SK-N-MC (cell line): ENCODE measurements at regions not wholly inside any gene's neighbourhood (a gene's known extent, or its start where the extent isn't known, plus 50 kb on each side); places are given as distances from the start of the nearest gene placed in this dataset.
"Not testable (repeated sequence)": the region's sequence is repeated elsewhere in the genome, so short reads cannot be mapped to it uniquely, and the experiment has no call there.

Experiments used
- DNase-seq: peaks from one replicate; pipeline ENCODE4 v3.0.0-alpha.2; 2011; ENCODE audit warnings: low read depth, low spot score
- H3K27ac ChIP-seq: fragments of 200-600 bp; sonication (generic); 2 replicates; pipeline ENCODE4 v1.5.1; 2016; ENCODE audit warnings: mixed run types
- H3K36me3 ChIP-seq: fragments of 200-600 bp; sonication (generic); 2 replicates; pipeline ENCODE4 v1.6.1; 2017; ENCODE audit warnings: antibody characterized with exemption, low read length, mixed read lengths; ENCODE audit not compliant: insufficient read depth
- H3K4me3 ChIP-seq: fragments of 200-600 bp; sonication (generic); 2 replicates; pipeline ENCODE4 v1.5.1; 2016
- H3K9ac ChIP-seq: fragments of 200-600 bp; sonication (generic); 2 replicates; pipeline ENCODE4 v1.8.0; 2017; ENCODE audit warnings: mixed run types, mixed read lengths; ENCODE audit not compliant: insufficient read length
- H3K9me3 ChIP-seq: fragments of 200-600 bp; sonication (generic); 2 replicates; pipeline ENCODE4 v1.6.1; 2017; ENCODE audit warnings: low read depth, mild to moderate bottlenecking, antibody characterized with exemption, low read length, moderate library complexity, mixed read lengths
- EZH2 ChIP-seq: fragments of 200-600 bp; sonication (generic); IDR thresholded peaks from one replicate; pipeline ENCODE4 v1.6.1; 2017; ENCODE audit warnings: antibody characterized with exemption
- FOXP2 ChIP-seq: optimal IDR thresholded peaks from 2 replicates; pipeline ENCODE3; 2011; ENCODE audit warnings: mild to moderate bottlenecking, moderate library complexity; ENCODE audit not compliant: insufficient read depth; ENCODE audit errors: extremely low read length, control extremely low read depth
- POLR2AphosphoS5 ChIP-seq: IDR thresholded peaks from 2 replicates; pipeline ENCODE4 v1.6.1; 2012; ENCODE audit warnings: mild to moderate bottlenecking, low read depth, low read length, borderline replicate concordance

DNA sequence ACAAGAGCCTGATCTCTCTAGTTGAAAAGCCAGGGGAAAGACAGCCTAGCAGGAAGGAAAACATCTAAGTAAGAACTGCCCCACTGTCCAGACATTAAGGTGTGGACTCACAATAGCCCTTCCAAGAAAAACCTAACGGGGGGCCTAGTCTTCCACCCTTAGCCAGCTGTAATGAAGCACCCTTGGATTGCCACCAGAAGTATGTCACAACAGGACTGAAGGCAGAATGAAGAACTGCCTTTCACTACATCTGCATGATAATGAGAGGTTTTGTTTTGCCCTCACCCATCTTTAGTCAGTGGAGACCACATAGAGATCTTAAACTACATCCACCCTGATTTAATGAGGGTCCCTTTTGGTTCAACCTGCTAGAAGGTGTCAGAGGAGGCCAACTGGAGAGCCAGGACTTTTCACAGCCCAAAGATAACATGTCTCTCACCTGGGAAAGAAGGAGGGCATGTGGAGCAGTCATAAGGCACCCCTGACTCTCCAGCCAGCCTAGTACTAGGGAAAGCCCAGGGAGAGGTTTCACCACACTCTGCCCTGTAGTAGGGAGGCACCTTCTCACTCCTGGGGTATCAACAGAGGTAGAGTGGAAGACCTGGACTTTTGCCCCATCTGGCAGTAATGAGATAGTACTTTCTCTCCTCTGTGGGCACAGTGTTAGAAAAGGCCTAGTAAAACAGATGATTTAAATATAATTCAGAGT is 1017.4 kb upstream of the MANEA start:
- no peak for TF ChIP-seq POLR2AphosphoS5
- no peak for TF ChIP-seq FOXP2
- TF ChIP-seq EZH2 = no peak
- DNase-seq = no peak
- no peak overlapping the region for H3K9ac ChIP-seq
- no peaks in the 10 kb centered on the region for H3K36me3 ChIP-seq
- H3K27ac ChIP-seq = no peak overlapping the region
- H3K4me3 ChIP-seq = no peak overlapping the region
- H3K9me3 ChIP-seq = no peaks in the 10 kb centered on the region

DNA sequence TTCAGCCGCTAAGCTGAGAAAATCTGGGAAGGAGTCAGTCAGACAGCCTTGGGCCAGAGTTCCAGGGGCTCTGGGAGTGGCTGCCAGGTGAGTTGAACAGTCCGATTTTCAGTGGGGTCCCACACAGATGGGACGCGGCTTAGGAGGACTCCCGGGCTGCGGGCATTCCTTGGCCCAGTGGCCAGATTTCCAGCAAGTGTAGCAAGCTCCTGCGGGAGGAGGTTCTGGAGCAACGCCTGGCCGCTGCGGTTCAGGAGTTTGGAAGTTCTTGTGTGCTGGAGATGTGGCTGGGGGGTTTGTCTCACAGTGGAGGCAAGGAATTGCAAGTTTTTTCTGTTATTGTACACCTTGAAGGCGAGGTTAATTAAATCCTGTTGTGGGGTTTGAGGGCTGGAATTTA is 1020.1 kb upstream of the MANEA start:
- not testable (repeated sequence) for DNase-seq, H3K9ac ChIP-seq, H3K9me3 ChIP-seq, H3K36me3 ChIP-seq, H3K4me3 ChIP-seq, H3K27ac ChIP-seq

DNA sequence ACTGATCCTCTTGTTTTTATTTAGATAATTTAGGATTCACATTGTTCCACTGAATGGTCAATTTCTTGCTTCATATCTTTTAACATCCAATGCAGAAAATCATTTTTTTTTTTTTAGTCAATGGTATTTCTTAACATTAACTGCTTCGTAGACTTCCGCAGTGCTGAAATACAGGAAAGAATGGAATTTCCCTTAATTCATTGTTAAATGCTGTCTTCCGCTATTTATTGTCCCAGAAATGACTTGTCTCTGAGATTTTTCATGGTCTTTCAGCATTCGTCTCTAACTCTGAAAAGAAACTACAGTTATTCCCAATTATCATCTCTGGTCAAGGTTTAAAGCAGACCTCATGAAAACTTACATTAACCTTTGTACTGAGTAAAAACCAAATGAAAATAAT is 1029.1 kb upstream of the MANEA start:
- TF ChIP-seq EZH2 (no peak), FOXP2 (no peak), POLR2AphosphoS5 (no peak)
- H3K4me3 ChIP-seq = no peak overlapping the region
- no peak overlapping the region for H3K9ac ChIP-seq
- no peak overlapping the region for H3K27ac ChIP-seq
- H3K36me3 ChIP-seq = no peaks in the 10 kb centered on the region
- H3K9me3 ChIP-seq = no peaks in the 10 kb centered on the region
- no peak for DNase-seq

DNA sequence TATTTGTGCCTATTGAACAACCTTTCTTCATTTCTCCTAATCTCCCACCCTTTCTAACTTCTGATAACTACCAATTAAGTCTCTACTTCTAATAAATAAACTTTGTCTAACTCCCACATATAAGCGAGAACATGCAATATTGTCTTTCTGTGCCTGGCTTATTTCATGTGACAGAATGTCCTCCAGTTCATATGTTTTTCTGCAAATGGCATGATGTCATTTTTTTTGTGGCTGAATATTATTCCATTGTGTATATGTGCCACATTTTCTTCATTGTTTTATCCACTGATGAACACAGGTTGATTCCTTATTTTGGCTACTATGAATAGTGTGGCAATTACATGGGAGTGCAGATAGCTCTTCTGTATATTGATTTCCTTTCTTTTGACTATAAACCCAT is 1041.5 kb upstream of the MANEA start:
- no peak for DNase-seq
- Histone ChIP-seq H3K27ac (no peak overlapping the region), H3K9me3 (no peaks in the 10 kb centered on the region), H3K9ac (no peak overlapping the region), H3K36me3 (no peaks in the 10 kb centered on the region), H3K4me3 (no peak overlapping the region)
- TF ChIP-seq EZH2 = no peak
- no peak for TF ChIP-seq FOXP2
- no peak for TF ChIP-seq POLR2AphosphoS5

DNA sequence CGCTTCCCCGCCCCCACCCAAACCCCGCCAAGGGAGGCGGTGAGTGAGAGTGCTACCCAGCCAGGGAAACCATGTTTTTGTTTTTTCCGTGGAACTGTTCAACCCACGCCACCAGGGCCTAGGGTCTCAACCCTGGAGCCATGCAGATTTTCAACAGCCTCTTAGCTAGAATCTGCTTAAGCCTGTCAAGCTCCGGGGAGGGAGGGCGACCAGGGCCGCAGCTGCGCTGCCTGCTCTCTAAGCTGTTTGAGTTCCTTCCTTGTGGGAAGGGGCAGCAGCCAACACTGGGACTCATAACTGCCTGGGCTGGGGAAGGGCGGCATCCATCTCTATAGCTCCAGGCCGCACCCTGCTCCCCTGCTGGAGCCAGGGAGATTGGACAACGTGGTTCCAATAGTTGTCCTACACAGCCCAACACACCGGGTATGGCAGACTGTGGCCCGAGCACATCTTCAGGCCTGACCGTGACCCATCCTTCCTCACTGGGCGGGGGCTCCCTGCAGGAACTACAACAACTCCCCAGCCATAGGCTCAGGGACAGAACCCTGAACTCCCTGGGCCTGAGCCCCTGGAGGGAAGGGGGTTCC is 1065.7 kb upstream of the MANEA start:
- no peak for DNase-seq
- Histone ChIP-seq H3K9me3 (no peaks in the 10 kb centered on the region), H3K36me3 (no peaks in the 10 kb centered on the region), H3K9ac (no peak overlapping the region), H3K27ac (no peak overlapping the region), H3K4me3 (no peak overlapping the region)
- TF ChIP-seq FOXP2 (no peak), POLR2AphosphoS5 (no peak), EZH2 (no peak)

DNA sequence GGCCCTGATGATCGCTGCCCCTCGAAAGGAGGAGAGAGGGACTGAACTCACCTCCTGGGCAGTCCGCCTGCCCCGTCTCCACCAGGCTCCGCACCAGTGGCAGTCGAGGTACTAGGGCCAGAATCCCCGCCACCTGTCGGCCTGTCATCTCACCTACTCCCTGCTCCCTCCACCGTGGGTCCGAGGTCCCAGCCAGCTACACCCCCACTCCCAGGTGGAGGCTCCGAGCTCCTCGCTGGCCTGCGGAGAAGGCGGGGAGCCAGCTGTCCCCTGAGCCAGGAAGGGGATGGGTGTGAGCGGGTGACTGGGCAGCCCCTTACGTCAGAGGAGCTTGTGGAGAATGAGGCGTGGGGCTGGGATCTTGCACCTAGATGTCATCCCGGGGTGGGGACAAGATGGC is 1066.5 kb upstream of the MANEA start:
- no peak for TF ChIP-seq POLR2AphosphoS5
- no peak for TF ChIP-seq FOXP2
- no peak for TF ChIP-seq EZH2
- Histone ChIP-seq H3K9me3 (no peaks in the 10 kb centered on the region), H3K9ac (no peak overlapping the region), H3K36me3 (no peaks in the 10 kb centered on the region), H3K4me3 (no peak overlapping the region), H3K27ac (no peak overlapping the region)
- DNase-seq = no peak

DNA sequence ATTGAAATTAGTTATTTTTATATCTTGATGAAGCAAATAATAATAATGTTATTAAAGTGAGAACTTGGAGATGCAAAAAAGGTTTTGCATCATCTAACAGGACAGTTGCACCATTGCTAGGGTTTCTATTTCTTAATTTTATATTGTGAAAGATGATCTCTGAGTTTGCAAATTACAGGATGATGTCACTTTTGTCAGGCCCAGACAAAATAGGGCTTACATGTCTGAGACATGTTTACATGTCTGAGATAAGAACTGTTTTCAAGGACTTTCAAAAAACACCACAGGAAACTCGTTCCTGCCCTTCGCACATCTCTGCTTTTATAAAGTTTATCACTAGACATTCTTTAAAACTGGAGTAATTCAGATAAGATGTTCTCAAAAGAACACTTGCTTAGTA is 1075.8 kb upstream of the MANEA start:
- Histone ChIP-seq H3K9me3 (no peaks in the 10 kb centered on the region), H3K36me3 (no peaks in the 10 kb centered on the region), H3K9ac (no peak overlapping the region), H3K27ac (no peak overlapping the region), H3K4me3 (no peak overlapping the region)
- TF ChIP-seq EZH2 (no peak), FOXP2 (no peak), POLR2AphosphoS5 (no peak)
- DNase-seq = no peak

DNA sequence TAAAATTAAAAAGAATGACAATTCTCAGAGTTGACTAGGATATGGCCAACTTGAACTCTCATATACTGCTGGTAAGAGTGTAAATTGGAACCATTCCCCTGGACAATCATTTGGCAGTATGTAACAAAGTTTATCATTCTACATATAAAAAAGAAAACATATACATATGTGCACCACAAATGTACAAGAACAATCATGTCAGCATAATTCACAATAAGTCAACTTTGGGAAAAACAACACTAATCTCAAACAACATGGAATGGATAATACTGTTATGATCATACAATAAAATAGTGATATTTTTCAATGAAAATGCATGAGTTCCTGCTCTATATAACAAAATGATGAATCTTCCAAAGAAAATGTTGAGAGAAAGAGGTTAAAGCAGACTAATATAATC is 1078.7 kb upstream of the EPHA7 start:
- H3K4me3 ChIP-seq = no peak overlapping the region
- DNase-seq = no peak
- no peak overlapping the region for H3K9ac ChIP-seq
- H3K27ac ChIP-seq = no peak overlapping the region
- H3K36me3 ChIP-seq = no peaks in the 10 kb centered on the region
- TF ChIP-seq EZH2 (no peak), FOXP2 (no peak), POLR2AphosphoS5 (no peak)
- H3K9me3 ChIP-seq = no peaks in the 10 kb centered on the region

DNA sequence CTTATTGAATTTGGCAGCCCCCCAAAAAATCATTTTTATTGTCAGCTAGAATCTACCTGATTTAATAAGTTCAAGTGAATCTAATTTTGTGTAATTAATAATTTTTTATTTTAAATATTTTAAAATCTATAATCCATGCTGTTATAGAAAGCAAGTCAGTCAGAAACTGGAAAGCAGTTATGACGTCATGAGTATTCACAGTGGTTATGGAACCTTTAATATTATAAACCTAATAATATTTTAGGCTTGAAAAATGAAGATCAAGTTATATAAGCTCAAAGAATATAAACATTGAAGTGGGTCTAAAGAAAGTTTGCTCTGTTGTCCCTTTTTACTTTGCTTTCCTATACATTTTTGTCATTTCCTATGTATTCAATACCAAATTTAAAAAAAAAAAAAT is 1075.1 kb upstream of the EPHA7 start:
- TF ChIP-seq POLR2AphosphoS5 (no peak), FOXP2 (no peak), EZH2 (no peak)
- Histone ChIP-seq H3K4me3 (no peak overlapping the region), H3K27ac (no peak overlapping the region), H3K36me3 (no peaks in the 10 kb centered on the region), H3K9ac (no peak overlapping the region), H3K9me3 (no peaks in the 10 kb centered on the region)
- no peak for DNase-seq
